ENCODE measurements at regions not wholly inside any gene's neighbourhood (a gene's known extent, or its start where the extent isn't known, plus 50 kb on each side); places are given as distances from the start of the nearest gene placed in this dataset.
"Not testable (repeated sequence)": the region's sequence is repeated elsewhere in the genome, so short reads cannot be mapped to it uniquely, and the experiment has no call there.

DNA sequence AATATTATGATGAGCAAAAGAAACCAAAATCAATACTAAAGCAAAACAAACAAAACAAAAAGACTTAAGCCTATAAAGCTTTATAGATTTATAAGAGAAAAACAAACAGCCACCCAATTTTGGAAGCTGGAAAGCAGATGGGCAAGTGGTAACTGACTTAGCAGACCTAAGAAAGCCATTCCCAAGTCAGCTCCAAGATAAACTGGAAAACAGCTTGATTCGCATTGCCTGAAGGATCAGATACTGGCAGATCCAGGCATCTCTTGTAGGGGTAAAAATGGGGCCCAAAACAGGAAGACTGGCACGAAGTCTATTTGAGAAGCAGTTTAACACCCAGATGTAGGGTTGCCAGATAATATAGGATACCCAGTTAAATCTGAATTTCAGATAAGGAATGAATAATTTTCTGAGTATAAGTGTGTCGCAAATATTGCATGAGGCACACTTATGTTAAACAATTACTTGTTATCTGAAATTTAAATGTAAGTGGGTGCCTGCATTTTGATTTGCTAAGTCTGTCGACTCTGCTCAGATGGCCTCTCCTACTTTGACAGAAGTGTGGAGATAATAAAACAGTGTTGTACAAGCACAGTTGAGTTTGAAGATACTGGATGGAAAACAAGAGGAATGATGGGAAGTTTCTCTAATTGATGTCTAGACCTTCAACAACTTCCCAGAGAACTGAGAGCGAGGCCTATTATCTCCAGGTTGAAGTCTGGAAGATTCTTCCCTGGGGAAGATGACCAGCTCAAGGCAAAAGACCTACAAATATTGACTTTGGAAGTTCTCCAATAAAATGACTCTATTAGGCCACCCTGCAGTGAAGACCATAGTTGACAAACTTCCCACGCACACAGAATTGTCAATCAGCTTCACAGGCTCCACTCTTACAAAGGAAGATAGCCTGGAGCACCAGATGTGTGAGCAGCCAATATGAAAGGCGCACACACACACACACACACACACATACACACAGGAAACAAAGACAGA lies 113.4 kb downstream of the FAM50B start:
- no peak for DNase-seq

DNA sequence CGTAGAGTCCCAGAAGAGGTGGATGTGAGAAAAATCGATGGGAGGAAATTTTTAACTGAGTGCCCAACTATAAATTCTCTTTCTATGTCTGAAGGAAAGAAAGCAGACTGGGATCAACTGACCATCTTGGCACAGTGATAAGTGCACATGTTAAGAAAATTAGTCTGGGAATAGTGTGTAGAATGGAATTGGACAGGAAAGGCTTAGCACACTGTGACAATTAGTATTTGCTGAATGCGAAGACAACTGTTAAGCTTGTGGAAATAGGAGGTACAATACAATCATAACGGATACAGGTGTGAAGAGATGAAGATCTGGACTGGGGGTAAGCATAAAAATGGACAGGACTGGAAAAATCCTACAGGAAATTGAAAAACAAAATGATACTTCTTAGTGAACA lies 114.3 kb downstream of the FAM50B start:
- no peak for DNase-seq

DNA sequence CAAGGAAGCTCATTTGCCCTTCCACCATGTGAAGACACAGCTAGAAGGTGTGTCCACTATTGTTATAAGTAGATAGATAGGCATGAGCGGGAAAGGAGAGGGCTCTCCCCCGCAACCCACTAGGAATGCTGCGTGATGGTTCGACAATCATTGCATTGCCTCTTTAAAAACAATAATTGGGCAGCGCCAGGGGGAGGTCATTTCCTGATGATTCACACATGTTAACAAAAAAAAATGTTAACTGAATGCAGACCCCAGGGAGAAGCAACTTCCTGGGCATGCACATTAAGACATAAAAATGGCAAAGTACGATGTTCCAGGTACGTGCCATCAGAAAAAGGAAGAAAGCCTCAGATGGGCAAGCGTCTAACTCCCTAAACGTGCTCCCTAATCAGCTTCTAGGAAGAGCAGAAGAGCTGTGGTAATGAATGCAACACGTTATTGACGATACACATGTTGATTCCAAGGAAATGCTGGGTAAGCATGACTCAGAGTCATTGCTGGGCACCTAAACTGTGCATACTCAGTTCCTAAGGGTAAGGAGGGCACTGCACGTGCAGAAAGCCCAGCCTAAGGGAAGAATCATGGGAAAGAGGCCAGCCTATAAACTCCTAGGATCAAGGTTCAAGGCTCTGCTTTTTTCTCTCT lies 113.7 kb downstream of the FAM217A start:
- DNase-seq = no peak

DNA sequence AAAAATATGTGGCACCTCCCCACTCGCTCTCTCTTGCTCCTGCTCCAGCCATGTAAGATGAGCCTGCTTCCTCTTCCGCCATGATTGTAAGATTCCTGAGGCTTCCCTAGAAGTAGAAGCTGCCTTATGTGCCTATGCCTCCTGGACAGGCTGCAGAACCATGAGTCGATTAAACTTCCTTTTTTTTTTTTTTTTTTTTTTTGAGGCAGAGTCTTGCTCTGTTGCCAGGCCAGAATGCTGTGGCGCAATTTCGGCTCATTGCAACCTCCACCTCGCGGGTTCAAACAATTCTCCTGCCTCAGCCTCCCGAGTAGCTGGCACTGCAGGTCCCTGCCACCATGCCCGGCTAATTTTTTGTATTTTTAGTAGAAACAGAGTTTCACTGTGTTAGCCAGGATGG lies 112.5 kb downstream of the FAM217A start:
- DNase-seq = peak; percentile 28 to 50

DNA sequence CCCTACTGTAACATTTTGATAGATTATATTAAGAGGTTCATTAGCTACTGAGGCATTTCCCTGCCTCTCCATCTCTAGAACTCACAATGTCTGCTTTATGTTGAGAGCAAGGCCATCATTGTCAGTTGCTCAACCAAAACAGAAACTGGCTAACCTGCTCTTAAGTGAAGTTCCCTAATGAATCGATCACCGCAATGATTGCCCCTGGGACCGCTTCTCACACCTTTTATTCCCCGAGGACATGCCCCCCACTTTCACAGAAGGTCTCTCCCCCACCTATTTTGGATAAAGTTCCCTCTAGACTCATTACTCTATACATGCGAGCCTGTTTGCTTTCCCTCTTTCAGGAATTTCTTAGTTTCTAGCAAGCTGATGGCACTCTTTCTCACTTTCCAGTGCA lies 108.8 kb downstream of the FAM217A start:
- no peak for DNase-seq

DNA sequence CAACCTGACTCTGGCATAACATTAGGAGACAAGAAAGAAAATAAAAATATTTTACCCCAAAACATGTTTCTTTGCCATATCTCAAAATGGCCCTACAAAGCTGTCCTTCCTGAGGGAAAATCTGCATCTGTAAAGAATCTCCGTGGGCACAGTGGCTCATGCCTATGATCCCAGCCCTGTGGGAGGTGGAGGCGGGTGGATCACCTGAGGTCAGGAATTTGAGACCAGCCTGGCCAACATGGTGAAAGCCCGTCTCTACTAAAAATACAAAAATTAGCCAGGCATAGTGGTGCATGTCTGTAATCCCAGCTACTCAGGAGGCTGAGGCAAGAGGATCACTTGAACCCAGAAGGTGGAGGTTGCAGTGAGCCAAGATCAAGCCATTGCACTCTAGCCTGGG lies 105.8 kb downstream of the FAM217A start:
- not testable (repeated sequence) for DNase-seq

DNA sequence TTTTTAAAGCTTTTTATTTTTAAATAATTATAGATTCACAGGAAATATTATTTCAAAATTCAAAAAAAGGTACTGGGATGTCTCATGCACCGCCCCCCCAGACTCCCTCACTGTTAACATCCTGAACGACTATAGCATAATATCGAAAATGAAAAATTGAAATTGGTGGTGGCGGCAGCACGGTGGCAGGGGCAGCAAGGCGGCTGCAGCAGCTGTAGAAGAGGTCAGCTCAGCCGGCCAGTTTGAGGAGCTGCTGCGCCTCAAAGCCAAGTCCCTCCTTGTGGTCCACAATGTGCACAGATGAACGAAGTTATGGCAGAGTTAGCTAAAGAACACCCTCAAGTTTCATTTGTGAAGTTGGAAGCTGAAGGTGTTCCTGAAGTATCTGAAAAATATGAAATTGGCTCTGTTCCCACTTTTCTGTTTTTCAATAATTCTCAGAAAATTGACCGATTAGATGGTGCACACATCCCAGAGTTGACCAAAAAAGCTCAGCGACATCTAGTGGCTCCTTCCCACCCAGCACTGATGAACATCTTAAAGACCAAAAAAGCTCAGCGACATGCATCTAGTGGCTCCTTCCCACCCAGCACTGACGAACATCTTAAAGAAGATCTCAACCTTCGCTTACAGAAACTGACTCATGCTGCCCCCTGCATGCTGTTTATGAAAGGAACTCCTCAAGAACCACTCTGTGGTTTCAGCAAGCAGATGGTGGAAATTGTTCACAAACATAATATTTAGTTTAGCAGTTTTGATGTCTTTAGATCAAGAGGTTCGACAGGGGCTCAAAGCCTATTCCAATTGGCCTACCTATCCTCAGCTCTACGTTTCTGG lies 100.8 kb downstream of the FAM217A start:
- DNase-seq = peak; percentile 73 to 76

DNA sequence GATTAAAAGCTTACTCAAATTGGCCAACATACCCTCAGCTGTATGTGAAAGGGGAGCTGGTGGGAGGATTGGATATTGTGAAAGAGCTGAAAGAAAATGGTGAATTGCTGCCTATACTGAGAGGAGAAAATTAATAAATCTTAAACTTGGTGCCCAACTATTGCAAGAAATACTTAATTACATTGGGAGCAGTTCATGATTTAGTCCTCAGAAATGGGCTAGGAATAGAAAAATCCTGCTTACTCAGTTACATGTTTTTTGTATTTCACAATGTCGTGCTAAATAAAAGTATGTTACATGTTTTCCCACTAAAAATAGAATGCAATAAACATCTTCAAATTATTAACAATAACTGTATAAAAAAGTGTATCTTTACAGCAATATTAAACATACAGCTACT lies 100.0 kb downstream of the FAM217A start:
- not testable (repeated sequence) for DNase-seq

DNA sequence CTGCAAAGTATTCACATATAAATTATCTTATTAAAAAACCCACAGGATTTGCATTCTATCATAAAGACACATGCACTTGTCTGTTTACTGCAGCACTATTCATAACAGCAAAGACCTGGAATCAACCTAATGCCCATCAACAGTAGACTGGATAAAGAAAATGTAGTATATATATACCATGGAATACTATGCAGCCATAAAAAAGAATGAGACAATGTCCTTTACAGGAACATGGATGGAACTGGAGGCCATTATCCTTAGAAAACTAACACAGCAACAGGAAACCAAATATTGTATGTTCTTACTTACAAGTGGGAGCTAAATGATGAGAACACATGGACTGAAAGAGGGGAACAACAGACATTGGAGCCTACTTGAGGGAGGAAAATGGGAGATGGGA lies 97.0 kb downstream of the FAM217A start:
- DNase-seq = no peak

DNA sequence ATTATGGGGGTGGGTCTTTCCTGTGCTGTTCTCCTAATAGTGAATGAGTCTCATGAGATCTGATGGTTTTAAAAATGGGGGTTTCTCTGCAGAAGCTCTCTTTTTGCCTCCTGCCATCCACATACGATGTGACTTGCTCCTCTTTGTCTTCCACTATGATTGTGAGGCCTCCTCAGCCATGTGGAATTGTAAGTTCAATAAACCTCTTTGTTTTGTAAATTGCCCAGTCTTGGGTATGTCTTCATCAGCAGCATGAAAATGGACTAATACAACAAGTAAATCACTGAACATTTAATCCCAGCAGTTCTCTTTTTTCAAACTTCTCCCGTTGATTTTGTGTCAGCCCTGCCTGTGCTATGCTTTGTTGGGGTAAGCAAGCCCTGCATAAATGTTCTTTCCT lies 95.2 kb downstream of the FAM217A start:
- DNase-seq = no peak

DNA sequence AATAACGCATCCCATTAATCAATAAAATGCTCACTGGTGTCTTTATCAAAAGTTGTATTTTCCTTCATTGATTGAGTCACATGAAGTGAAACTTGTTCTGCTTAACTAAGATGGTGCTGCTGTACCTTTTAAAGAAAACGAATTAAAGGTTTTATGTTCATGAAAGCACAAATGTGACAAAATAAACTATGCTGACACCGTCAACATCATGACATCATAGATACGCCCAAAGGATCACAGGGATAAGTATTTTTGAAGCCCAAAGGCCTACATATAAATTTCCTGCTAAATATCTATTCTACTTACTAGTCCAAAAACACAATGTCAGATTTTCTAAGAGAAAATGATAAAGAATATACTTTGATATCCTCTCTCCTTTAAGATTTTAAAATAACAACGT lies 94.4 kb downstream of the FAM217A start:
- DNase-seq = no peak

DNA sequence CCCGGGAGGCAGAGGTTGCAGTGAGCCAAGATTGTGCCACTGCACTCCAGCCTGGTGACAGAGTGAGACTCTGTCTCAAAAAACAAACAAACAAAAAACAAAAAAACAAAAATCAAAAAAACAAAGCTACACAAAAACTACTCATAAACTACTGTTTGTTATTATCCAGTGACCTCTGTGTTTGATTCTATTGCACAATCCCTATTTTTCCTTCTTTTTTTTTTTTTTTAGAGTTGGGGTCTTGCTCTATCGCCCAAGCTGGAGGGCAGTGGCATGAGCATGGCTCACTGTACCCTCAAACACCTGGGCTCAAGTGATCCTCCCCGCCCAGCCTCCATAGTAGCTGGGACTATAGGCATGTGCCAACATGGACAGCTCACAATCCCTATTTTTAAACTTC lies 92.7 kb downstream of the FAM217A start:
- DNase-seq = no peak

DNA sequence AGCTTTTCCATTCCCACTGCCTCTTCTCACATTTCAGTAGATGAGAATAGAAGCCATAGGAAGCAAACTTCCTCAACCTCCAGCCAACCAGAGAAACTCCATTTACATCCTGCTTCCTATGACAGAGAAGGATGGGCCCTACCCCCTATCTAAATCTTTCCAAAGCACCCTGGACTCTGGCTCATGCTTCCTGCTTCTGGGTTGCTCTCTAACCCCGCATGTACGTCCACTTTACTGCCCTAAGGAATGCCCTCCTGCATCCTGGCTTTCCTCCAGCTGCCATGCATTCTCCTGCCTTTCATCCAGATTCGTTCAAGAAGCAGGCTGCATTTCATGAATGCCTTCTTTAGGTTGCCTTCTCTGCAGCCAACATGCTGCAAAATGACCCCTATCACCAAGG lies 91.9 kb downstream of the FAM217A start:
- DNase-seq = no peak

DNA sequence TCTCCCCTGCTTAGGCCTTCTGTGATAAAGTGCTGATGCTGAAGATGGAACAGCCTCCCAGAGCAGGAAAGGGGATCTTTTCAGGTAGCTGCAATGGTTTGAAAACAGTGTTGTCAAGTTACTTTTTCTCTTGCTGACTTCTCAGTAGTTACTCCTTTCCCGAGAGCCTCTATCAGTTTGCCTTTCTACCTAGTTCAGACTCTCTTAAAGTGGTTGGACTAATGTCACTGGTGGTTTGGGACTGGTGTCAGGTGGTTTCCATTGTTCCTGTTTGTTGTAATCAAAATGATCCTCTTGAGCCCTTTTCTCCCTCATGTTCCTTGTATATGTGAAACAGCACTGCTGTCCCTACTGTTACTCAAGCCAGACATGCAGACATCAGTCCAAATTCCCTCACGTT lies 91.4 kb downstream of the FAM217A start:
- no peak for DNase-seq

DNA sequence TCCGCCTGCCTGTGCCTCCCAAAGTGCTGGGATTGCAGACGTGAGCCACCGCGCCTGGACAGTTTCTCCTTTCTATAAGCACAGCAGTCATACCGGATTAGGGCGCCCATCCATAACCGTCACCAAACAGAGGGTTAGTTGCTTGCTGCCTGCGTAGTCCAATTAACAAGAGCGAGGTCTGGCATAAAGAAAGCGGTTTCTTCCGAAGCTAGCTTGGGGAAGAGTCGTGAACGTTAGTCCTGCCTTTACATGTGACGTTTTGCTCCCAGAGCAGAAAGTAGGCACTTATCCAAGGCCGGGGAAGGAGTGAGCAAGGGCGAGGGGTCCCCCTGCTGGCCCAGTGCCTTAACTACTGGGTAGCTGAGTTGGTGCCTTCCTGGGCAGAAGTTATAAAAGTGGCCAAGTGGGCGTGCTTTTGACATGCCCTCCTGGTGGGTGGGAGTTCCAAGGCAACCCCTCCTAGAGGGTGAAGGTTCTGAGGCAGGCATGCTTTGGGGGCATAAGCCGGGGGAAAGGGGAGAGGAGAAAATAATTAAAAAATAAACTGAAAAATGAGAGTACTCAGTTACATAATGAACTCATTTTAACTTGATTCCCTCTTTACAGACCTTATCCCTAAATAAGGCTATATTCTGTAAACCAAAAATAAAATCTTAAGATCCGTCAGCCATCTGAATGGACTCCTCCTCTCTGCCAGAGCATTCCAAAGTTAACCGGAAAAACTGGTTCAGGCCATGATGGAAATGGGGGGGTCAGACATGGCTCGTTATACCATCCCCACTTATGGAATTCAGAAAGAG lies 88.0 kb downstream of the FAM217A start:
- DNase-seq = peak; percentile 72 to 75

DNA sequence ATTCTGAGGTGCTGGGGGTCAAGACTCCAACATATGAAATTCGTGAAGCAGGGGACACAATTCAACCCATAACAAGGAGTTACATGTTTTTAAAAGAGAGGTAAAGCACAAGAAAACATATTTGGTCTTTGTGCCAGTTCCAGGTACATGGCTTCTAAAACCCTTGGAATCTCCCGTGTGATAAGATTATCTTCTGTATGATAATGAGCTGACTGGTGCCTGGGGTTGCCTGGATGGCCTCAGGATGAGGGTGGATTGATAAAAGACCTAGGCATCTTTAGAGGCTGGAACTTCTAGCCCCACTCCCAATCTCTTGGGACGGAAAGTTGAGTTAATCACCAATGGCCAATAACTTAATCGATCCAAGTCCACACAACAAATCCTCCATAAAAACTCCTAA lies 87.0 kb downstream of the FAM217A start:
- no peak for DNase-seq

DNA sequence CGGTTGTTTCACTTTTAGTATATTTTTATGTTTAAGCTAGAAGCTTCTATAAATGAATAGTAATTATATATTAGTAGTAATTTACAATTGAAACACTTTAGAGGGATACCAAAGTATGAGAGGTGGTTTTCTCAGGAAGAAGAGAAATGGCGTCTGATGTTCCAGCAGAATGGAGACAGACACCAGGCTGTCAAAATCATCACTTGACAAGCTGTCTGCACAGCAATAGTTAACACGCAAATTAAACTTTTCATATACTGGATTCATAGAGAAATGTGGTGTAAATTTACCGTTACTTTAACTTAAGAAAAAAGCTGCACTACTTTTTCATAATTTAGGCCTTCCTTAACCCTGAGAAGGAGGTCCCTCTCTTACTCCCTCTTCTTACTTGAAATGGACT lies 82.6 kb downstream of the FAM217A start:
- DNase-seq = no peak

DNA sequence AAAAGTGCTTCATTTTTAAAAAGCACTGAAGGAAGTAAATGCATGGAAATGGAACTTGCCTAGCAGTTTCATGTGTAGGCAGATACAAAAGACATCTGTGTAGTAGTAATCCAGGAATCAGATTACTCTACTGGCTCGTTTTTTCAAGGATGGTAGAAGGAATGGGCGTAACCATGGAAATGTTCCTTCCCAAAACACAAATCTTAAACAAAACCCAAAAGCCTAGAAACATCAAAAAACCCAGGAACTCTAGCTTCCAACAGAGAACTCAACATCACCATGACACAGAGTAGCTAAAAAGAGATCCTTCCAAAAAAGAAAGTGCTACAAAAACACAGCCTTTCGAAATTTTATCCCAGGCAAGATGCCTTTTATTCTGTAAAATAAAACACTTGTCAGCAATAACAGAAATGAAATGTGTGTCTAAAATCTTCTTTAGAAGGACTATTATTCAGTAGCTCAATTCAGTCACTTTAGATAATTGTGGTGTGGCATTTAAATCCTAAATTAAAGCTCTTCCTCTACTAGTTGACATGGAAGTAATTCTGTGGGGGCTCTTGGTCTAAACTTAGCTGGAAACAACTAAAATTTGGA lies 81.7 kb downstream of the FAM217A start:
- no peak for DNase-seq

DNA sequence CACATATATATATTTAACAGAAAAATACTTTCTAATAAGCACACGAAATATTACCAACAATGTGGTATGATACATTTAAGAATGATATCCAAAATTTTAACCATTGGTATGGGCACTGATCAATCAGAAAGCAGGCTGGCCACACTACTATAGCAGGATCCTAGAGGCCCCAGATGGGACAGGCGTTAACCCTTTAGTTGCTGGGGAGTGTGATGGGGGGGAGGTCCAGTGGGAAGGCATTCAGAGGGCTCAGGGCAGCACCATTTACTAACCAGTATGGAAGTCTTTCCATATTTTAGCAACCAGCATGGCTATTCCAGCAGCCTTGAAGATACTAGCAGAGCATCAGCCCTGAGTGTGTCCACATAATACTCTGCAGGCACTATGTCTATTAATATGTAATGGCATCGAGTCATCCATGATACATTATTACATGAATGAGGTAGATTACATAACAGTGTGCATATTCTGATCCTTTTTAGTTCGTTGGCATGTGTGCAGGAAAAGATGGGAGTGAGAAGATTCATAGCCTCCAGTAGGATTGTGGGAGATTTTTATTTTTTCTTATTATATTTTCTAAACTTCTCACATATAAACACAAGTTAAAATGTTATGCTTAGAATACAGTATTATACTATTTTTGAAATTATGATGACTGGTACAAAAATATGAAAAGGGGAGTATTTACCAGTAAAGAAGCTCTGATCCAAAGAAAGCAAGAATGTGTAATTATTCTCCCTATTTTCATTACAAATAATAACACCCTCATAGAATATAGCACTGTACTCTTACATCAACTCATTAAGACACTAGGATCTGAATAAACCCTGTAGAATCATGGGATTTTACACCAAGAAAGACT lies 78.9 kb downstream of the FAM217A start:
- no peak for DNase-seq

DNA sequence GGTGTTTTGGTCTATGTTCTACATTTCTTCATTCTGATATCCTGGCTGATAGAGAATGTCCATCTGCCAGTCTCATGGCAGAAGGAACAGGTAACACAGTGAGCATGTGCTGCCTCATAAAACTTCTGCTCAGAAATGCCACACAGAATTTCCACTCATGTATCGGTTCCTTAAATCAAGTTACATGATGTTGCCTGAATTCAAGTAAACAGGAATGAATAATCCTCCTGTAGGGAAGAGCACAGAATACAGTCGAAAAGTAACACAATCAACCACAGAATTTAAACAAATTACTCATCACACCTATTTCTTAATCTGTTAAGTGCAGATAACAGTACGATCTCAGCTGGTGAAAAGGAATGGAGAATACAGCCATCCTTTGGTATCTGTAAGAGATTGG lies 74.7 kb downstream of the FAM217A start:
- DNase-seq = no peak
